SK-N-SH treated with all-trans-retinoic acid at 6 μM for 48 hours (cell line): ENCODE measurements at regions not wholly inside any gene's neighbourhood (a gene's known extent, or its start where the extent isn't known, plus 50 kb on each side); places are given as distances from the start of the nearest gene placed in this dataset.

Experiments
- ATAC-seq: fragments of 200-7000 bp; cut with Tn5 transposase; 3 replicates; pipeline ENCODE4 v1.9.1; 2020; ENCODE audit warnings: mild to moderate bottlenecking, moderate library complexity
- ARNTL ChIP-seq: fragments of 450-650 bp; formaldehyde crosslinking; IDR thresholded peaks from 2 replicates; pipeline ENCODE4 v1.5.0; 2020; ENCODE audit warnings: low read depth, mild to moderate bottlenecking, moderate library complexity, borderline replicate concordance
- BACH2 ChIP-seq: fragments of 250-450 bp; sonication (Bioruptor Pico); IDR thresholded peaks from 2 replicates; pipeline ENCODE4 v1.9.0; 2021; ENCODE audit warnings: mild to moderate bottlenecking, borderline replicate concordance
- CREB5 ChIP-seq: fragments of 250-450 bp; sonication (Bioruptor Pico); IDR thresholded peaks from 2 replicates; pipeline ENCODE4 v1.5.1; 2020; ENCODE audit warnings: low read depth, mild to moderate bottlenecking, moderate library complexity
- CSDC2 ChIP-seq: fragments of 250-450 bp; sonication (Bioruptor Pico); IDR thresholded peaks from 2 replicates; pipeline ENCODE4 v1.5.0; 2020; ENCODE audit warnings: mild to moderate bottlenecking, moderate library complexity
- CSRNP3 ChIP-seq: fragments of 250-450 bp; sonication (Bioruptor Pico); IDR thresholded peaks from 2 replicates; pipeline ENCODE4 v1.5.1; 2021; ENCODE audit warnings: mild to moderate bottlenecking, moderate library complexity
- GLIS3 ChIP-seq: fragments of 250-450 bp; sonication (Bioruptor Pico); IDR thresholded peaks from 2 replicates; pipeline ENCODE4 v1.5.0; 2020; ENCODE audit warnings: mild to moderate bottlenecking, moderate library complexity
- ISL1 ChIP-seq: fragments of 250-450 bp; sonication (Bioruptor Pico); IDR thresholded peaks from 2 replicates; pipeline ENCODE4 v2.1.2; 2022; ENCODE audit warnings: mild to moderate bottlenecking, moderate library complexity
- OSR1 ChIP-seq: fragments of 250-450 bp; sonication (Bioruptor Pico); IDR thresholded peaks from 2 replicates; pipeline ENCODE4 v1.8.0; 2022; ENCODE audit warnings: moderate library complexity, mild to moderate bottlenecking, inconsistent platforms
- PPARA ChIP-seq: fragments of 250-450 bp; sonication (Bioruptor Pico); IDR thresholded peaks from 2 replicates; pipeline ENCODE4 v1.5.0; 2020; ENCODE audit warnings: mild to moderate bottlenecking, borderline replicate concordance
- RARB ChIP-seq: fragments of 250-450 bp; sonication (Bioruptor Pico); IDR thresholded peaks from 2 replicates; pipeline ENCODE4 v1.8.0; 2021; ENCODE audit warnings: mild to moderate bottlenecking, moderate library complexity
- SNAI2 ChIP-seq: fragments of 250-450 bp; sonication (Bioruptor Pico); IDR thresholded peaks from 2 replicates; pipeline ENCODE4 v1.5.0; 2020; ENCODE audit warnings: mild to moderate bottlenecking, moderate library complexity
- TCF4 ChIP-seq: fragments of 250-450 bp; sonication (Bioruptor Pico); IDR thresholded peaks from 2 replicates; pipeline ENCODE4 v1.8.0; 2021; ENCODE audit warnings: mild to moderate bottlenecking, moderate library complexity, borderline replicate concordance
- TOX ChIP-seq: fragments of 250-450 bp; sonication (Bioruptor Pico); IDR thresholded peaks from 2 replicates; pipeline ENCODE4 v1.8.0; 2021; ENCODE audit warnings: mild to moderate bottlenecking, moderate library complexity, borderline replicate concordance
- ZC3H10 ChIP-seq: fragments of 250-450 bp; sonication (Bioruptor Pico); IDR thresholded peaks from 2 replicates; pipeline ENCODE4 v1.5.1; 2021; ENCODE audit warnings: mild to moderate bottlenecking, moderate library complexity
- ZFP3 ChIP-seq: fragments of 250-450 bp; sonication (Bioruptor Pico); IDR thresholded peaks from 2 replicates; pipeline ENCODE4 v1.5.0; 2020; ENCODE audit warnings: mild to moderate bottlenecking, moderate library complexity
- ZFP30 ChIP-seq: fragments of 450-650 bp; formaldehyde crosslinking; IDR thresholded peaks from 2 replicates; pipeline ENCODE4 v1.5.0; 2022; ENCODE audit warnings: mild to moderate bottlenecking, moderate library complexity
- ZNF565 ChIP-seq: fragments of 450-650 bp; formaldehyde crosslinking; conservative IDR thresholded peaks from 2 replicates; pipeline ENCODE4 v1.5.0; 2020; ENCODE audit warnings: low read depth, mild to moderate bottlenecking, moderate library complexity
- ZNF70 ChIP-seq: fragments of 450-650 bp; formaldehyde crosslinking; IDR thresholded peaks from 2 replicates; pipeline ENCODE4 v1.5.0; 2020; ENCODE audit warnings: mild to moderate bottlenecking, moderate library complexity
- ZNF8 ChIP-seq: fragments of 450-650 bp; formaldehyde crosslinking; IDR thresholded peaks from 2 replicates; pipeline ENCODE4 v1.5.0; 2020; ENCODE audit warnings: mild to moderate bottlenecking, moderate library complexity
- TF ChIP-seq, protein P1 (sequence below): fragments of 250-450 bp; sonication (Bioruptor Pico); IDR thresholded peaks from 2 replicates; pipeline ENCODE4 v1.5.0; 2020; ENCODE audit warnings: mild to moderate bottlenecking, moderate library complexity
- TF ChIP-seq, protein P2 (sequence below): fragments of 250-450 bp; sonication (Bioruptor Pico); IDR thresholded peaks from 2 replicates; pipeline ENCODE4 v1.8.0; 2020; ENCODE audit warnings: mild to moderate bottlenecking, moderate library complexity, borderline replicate concordance

DNA sequence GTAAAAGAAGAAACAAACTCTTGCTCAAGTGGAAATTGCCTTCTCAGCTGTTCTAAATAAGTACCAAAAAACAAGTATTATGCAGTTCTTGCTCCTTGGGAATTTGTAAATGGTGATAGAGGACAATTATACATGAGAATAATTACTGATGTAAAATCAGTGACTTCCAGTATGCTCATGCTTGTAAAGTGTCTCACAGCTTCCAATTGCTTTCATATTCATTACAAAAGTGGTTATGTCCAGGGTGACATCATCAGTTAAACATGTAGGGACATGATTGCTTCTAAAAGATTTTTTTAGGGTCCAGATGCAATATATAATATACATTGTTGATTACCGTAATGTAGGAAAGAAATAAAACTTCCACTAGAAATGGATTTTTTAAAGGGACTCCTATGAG is 122.8 kb upstream of the B3GAT2 start:
- no peak for ATAC-seq
- TF ChIP-seq OSR1 (CRISPR knock-in tag): no peak
- TF ChIP-seq ZFP3 (CRISPR knock-in tag): no peak
- no peak for TF ChIP-seq ISL1 (CRISPR knock-in tag)
- TF ChIP-seq BACH2 (CRISPR knock-in tag): no peak
- TF ChIP-seq ZNF70: no peak
- no peak for TF ChIP-seq ZC3H10
- no peak for TF ChIP-seq ARNTL (CRISPR knock-in tag)
- TF ChIP-seq, all 23 proteins: peak for 0

DNA sequence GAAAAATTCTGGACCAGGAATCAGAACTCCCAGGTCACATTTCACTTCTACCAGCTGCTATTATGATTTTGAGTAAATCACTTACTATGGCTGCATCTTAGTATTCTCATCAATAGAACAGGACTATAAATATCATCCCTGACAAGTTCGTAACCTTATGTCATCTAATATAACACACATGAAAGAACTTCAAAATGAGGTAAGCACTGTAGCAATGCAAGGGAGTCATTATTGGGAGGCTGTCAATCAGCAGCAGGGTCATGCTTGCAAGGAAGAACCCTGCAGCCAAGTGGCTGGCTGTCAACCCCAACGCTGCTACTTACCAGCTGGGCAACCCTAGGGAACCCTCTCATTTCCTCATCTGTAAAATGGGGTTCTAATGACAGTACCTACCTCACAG is 123.3 kb upstream of the B3GAT2 start:
- TF ChIP-seq ZNF565 (CRISPR knock-in tag): no peak
- TF ChIP-seq GLIS3: no peak
- no peak for TF ChIP-seq CSDC2 (CRISPR knock-in tag)
- TF ChIP-seq ARNTL (CRISPR knock-in tag): no peak
- TF ChIP-seq OSR1 (CRISPR knock-in tag): no peak
- no peak for TF ChIP-seq ZNF8 (CRISPR knock-in tag)
- TF ChIP-seq, protein P1, sequence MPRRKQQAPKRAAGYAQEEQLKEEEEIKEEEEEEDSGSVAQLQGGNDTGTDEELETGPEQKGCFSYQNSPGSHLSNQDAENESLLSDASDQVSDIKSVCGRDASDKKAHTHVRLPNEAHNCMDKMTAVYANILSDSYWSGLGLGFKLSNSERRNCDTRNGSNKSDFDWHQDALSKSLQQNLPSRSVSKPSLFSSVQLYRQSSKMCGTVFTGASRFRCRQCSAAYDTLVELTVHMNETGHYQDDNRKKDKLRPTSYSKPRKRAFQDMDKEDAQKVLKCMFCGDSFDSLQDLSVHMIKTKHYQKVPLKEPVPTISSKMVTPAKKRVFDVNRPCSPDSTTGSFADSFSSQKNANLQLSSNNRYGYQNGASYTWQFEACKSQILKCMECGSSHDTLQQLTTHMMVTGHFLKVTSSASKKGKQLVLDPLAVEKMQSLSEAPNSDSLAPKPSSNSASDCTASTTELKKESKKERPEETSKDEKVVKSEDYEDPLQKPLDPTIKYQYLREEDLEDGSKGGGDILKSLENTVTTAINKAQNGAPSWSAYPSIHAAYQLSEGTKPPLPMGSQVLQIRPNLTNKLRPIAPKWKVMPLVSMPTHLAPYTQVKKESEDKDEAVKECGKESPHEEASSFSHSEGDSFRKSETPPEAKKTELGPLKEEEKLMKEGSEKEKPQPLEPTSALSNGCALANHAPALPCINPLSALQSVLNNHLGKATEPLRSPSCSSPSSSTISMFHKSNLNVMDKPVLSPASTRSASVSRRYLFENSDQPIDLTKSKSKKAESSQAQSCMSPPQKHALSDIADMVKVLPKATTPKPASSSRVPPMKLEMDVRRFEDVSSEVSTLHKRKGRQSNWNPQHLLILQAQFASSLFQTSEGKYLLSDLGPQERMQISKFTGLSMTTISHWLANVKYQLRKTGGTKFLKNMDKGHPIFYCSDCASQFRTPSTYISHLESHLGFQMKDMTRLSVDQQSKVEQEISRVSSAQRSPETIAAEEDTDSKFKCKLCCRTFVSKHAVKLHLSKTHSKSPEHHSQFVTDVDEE (CRISPR knock-in tag): no peak
- TF ChIP-seq ZFP30 (CRISPR knock-in tag): no peak
- TF ChIP-seq TOX (CRISPR knock-in tag): no peak
- no peak for TF ChIP-seq RARB (CRISPR knock-in tag)
- TF ChIP-seq CREB5 (CRISPR knock-in tag): no peak
- TF ChIP-seq ZNF70: no peak
- no peak for TF ChIP-seq SNAI2 (CRISPR knock-in tag)
- TF ChIP-seq, protein P2, sequence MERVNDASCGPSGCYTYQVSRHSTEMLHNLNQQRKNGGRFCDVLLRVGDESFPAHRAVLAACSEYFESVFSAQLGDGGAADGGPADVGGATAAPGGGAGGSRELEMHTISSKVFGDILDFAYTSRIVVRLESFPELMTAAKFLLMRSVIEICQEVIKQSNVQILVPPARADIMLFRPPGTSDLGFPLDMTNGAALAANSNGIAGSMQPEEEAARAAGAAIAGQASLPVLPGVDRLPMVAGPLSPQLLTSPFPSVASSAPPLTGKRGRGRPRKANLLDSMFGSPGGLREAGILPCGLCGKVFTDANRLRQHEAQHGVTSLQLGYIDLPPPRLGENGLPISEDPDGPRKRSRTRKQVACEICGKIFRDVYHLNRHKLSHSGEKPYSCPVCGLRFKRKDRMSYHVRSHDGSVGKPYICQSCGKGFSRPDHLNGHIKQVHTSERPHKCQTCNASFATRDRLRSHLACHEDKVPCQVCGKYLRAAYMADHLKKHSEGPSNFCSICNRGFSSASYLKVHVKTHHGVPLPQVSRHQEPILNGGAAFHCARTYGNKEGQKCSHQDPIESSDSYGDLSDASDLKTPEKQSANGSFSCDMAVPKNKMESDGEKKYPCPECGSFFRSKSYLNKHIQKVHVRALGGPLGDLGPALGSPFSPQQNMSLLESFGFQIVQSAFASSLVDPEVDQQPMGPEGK: no peak
- no peak for TF ChIP-seq ZFP3 (CRISPR knock-in tag)
- ATAC-seq: no peak

DNA sequence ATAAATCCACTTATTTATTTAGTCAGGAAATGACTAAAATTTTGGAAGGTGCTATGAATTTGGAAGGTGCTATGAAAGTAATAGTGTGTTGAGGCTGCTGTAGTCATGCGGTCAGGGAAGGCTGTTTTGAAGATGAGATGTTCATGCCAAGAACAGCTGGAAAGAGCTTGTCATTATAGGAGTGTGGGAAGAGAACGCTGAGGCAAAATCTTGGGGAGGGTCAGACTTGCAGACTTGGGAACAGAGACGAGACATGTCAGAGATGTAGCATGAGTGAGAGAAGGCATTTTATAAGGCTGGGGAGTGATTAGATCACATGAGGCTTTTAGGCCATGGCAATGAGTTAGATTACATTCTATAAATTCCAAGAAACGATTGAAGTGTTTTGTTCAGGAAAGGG is 124.0 kb upstream of the B3GAT2 start:
- no peak for ATAC-seq
- TF ChIP-seq ZNF8 (CRISPR knock-in tag) (no peak), GLIS3 (no peak), ARNTL (CRISPR knock-in tag) (no peak), CSRNP3 (no peak), ZNF565 (CRISPR knock-in tag) (no peak), TOX (CRISPR knock-in tag) (no peak)
- TF ChIP-seq, protein P2: no peak

DNA sequence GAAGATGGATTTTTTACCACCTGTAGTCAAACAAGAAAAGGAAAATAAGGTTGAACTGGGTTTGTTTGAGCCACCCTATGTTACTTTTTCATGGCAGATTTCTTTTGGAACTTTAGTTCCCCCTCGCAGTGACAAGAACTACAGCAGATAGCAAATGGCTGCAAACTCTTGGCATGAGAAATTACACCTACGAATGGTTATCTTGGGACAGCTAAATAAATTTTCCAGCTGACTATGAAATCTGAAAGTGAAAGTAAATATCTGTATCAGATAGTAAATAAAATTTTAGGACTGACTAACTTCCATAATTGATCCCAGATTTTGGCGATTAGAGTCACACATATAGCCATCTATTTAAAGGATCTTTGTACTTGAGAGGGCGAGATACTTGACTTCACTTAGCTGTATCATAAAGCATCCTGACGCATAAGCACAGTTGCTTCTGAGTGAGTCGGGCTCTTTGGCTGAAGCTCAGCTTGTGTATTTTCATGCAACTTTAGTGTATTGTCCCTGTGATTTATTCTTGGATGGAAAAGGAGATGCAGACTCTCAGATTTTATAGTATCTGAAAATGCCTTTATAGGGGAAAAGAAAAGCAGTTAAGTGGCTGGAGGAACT is 125.3 kb upstream of the B3GAT2 start:
- peak; percentile 77 for ATAC-seq
- no peak for TF ChIP-seq TCF4 (CRISPR knock-in tag)
- no peak for TF ChIP-seq RARB (CRISPR knock-in tag)
- TF ChIP-seq GLIS3: no peak
- no peak for TF ChIP-seq ZFP3 (CRISPR knock-in tag)
- no peak for TF ChIP-seq BACH2 (CRISPR knock-in tag)
- TF ChIP-seq ZFP30 (CRISPR knock-in tag): no peak
- TF ChIP-seq CREB5 (CRISPR knock-in tag): no peak
- no peak for TF ChIP-seq ZNF70
- no peak for TF ChIP-seq ZC3H10
- no peak for TF ChIP-seq PPARA
- TF ChIP-seq TOX (CRISPR knock-in tag): no peak
- TF ChIP-seq, protein P2: no peak
- no peak for TF ChIP-seq ARNTL (CRISPR knock-in tag)
- TF ChIP-seq ISL1 (CRISPR knock-in tag): no peak
- TF ChIP-seq ZNF565 (CRISPR knock-in tag): no peak
